HG02981 (cell line): ENCODE measurements at regions not wholly inside any gene's neighbourhood (a gene's known extent, or its start where the extent isn't known, plus 50 kb on each side); places are given as distances from the start of the nearest gene placed in this dataset.

Experiments used
- ATAC-seq: cut with Tn5 transposase; IDR thresholded peaks from one replicate; pipeline ENCODE4 v1.9.1; 2021; ENCODE audit warnings: mild to moderate bottlenecking, moderate library complexity; ENCODE audit not compliant: unreplicated experiment

GRCh38 chr13:63979951-63980350 is 2564.3 kb upstream of the PCDH20 start:
- ATAC-seq = no peak

- no peak for ATAC-seq
Measured at GRCh38 chr13:63972328-63972727, 2556.7 kb upstream of the PCDH20 start.

GRCh38 chr13:63954683-63955082 is 2539.0 kb upstream of the PCDH20 start:
- no peak for ATAC-seq

DNA sequence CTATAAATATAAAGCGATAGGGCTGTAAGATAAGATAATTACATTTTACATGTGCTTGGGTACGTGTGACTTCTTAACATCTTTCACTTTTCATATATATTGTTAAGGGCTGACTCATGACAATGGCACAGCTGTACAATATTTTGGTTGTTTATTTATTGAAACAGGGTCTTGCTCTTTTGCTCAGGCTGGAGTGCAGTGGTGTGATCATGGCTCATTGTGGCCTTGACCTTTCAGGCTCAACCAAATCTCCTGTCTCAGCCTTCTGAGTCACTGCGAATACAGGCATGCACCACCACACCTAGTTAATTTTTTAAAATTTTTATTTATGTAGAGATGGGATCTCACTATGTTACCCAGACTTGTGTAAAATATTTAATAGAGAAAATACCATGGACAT is 2532.4 kb upstream of the PCDH20 start:
- no peak for ATAC-seq

- ATAC-seq = no peak
Measured at GRCh38 chr13:63944911-63945310, 2529.3 kb upstream of the PCDH20 start.

GRCh38 chr13:63942372-63942771 is 2526.7 kb upstream of the PCDH20 start:
- ATAC-seq = no peak

DNA sequence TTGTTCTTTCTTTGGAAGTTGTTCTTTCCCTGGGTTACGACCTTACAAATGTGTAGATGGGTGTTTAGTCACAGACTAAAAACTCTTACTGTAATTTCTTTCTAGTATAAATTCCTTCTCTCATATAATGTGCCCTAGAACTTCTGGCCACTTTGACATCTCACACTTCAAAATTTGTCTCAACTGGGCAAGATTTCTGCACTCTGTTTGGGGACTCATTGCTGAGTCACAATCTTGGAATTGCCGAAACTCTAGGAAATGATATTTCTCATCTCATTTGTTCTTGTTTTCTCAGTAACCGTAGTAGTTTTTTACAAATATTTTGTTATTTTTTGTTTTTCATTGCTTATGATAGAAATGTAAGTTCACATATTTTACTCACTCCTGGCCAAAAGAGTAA is 2523.2 kb upstream of the PCDH20 start:
- no peak for ATAC-seq

GRCh38 chr13:63910511-63910910 is 2494.9 kb upstream of the PCDH20 start:
- ATAC-seq = no peak

DNA sequence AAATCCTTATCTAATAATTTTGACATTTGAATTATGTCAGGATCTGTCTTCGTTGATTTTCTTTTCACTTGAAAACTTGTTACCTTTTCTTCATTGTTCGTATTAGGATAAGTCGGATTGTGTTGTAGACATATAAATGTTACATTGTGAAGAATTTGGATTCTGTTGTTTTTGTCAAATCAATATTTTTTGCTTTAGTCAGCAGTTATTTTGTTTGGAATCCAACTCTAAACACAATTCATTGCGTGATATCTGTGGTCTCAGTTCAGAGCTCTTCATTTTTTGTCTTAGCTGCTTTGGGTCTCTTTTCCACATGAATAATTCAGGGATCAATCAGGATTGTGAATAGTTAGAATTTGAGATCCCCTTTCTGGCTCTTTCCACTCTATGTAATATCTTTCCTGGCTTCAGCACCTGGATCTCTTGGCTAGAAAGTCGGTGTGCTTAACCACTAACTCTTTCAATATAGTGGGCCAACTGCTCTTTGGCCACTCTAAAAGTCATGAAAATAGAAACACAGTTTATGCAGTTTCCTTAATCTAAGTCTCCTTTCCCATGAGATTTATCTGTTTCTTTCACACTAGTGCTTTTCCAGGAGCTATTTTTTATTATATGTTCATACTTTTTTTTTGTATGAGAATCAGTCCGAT is 2494.2 kb upstream of the PCDH20 start:
- no peak for ATAC-seq

DNA sequence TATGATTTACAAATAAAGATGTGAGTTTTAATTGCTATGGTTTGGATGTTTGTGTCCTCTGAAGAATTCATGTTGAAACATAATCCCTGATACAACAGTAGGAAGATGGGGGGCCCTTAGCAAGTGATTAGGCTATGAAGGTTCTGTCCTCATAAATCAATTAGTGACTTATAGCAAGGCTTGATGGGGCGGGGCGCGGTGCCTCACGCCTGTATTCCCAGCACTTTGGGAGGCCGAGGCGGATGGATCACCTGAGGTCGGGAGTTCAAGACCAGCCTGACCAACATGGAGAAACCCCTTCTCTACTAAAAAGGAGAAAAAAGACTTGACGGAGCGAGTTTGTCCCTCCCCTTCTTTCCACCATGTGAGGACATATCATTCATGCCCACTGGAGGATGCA is 2486.5 kb upstream of the PCDH20 start:
- ATAC-seq = no peak

DNA sequence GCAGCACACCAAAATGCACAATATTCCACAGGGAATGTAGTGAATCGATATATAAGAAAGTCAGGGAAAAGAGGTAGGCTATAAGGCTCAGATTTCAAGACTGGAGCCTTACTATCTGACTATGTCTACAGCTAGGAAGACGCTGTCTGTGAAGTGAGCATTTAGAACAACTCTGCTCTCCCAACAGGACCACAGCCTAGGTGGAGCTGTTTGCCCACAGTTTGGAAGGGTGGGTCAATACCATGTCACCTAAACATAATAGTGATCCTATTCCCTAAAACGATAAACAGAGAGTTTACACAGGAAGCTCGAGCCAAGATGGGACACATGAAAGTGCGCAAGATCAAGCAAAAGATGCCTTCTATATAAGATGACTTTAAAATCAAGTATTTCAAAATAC is 2486.0 kb upstream of the PCDH20 start:
- no peak for ATAC-seq

GRCh38 chr13:63900406-63900805 is 2484.8 kb upstream of the PCDH20 start:
- no peak for ATAC-seq

GRCh38 chr13:63896321-63896720 is 2480.7 kb upstream of the PCDH20 start:
- no peak for ATAC-seq

DNA sequence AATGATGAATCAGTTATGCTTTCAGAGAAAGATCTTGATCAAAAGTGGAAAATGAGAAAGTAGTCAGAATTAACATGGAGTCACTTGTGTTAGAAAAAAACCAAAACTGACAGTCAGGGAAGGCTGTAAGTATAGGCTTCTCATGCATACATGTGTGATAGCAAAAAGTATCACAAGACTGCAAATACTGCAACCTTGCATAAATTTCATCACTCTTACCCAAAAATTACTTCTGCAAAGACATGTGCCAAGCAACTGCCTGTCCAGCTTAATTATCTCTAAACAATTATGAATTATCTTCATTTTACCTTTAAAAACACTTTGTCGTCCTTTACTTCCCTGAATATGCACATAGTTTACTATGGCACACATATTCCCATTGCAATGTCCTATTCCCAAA is 2466.4 kb upstream of the PCDH20 start:
- no peak for ATAC-seq

GRCh38 chr13:63880705-63881104 is 2465.1 kb upstream of the PCDH20 start:
- ATAC-seq = no peak

GRCh38 chr13:63873936-63874335 is 2458.3 kb upstream of the PCDH20 start:
- ATAC-seq = no peak

GRCh38 chr13:63864171-63864902 is 2448.7 kb upstream of the PCDH20 start:
- ATAC-seq = no peak

GRCh38 chr13:63855457-63856118 is 2439.9 kb upstream of the PCDH20 start:
- no peak for ATAC-seq

DNA sequence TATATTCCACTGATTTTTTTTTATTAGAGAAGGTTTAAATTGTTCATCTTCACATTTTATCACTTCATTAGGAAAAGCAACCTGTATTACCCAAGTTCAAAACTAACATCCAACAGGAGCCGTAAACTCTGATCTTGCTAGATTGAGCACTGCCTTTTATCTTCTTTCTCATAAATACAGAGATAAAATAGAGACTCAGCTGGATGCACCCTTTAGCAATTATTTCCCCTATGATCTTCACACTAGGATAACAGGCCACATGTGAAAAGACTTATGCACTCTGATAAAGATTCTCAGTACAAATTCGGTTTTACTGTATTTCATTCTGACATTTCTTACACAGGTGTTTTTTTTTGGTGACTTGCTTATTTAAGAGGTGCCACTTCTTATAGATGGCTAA is 2438.2 kb upstream of the PCDH20 start:
- ATAC-seq = no peak

- no peak for ATAC-seq
Measured at GRCh38 chr13:63851526-63851925, 2435.9 kb upstream of the PCDH20 start.

DNA sequence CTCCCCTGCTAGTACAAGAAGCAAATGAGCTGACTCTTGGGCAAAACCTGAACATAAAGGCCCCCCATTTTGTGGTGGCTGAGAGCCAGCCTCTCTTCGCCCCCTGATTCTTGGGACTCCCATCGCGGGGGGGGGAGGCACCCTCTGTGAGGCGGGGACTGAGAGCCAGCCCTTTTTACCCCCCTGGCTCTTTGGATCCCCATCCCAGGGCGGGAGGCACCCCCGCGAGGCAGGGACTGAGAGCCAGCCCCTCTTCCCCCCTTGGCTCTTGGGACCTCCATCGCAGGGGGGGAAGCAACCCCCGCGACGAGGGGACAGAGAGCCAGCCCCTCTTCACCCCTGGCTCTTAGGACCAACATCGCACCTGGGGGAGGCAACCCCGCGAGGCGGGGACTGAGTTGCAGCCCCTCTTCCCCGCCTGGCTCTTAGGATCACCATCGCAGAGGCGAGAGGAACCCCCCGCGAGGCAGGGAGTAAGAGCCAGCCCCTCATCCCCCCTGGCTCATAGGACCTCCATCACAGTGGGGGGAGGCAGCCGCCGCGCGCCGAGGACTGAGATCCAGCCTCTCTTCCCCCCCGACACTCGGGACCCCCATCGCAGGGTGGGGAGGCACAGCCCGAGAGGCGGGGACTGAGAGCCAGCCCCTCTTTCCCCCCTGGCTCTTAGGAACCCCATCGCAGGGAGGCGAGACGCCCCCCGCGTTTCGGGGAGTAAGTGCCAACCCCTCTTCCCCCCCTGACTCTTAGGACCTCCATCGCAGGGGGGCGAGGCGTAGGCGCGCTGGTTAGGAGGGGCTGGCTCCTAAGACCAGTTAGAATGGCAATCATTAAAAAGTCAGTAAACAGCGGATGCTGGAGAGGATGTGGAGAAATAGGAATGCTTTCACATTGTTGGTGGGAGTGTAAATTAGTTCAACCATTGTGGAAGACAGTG is 2428.4 kb upstream of the PCDH20 start:
- no peak for ATAC-seq
